Endothelial cell of umbilical vein (primary cell): ENCODE measurements at regions not wholly inside any gene's neighbourhood (a gene's known extent, or its start where the extent isn't known, plus 50 kb on each side); places are given as distances from the start of the nearest gene placed in this dataset.

Experiments used
- BruUV-seq: library from RNA; stranded (reverse); fragments of 400-500 nt; replicated peaks from 2 replicates; lab custom pipeline; 2021; lab: Mats Ljungman, UMichigan
- CTCF ChIA-PET: fragments of 300-600, 350-600 bp; sonication (Branson Sonifier 250); formaldehyde crosslinking; loops from one replicate; lab custom pipeline; 2021; ENCODE audit warnings: antibody characterized with exemption, inconsistent platforms; lab: Charles Lee
- POLR2A ChIA-PET: fragments of 300-600, 350-600 bp; sonication (Branson Sonifier 250); formaldehyde crosslinking; loops from one replicate; lab custom pipeline; 2021; ENCODE audit warnings: antibody characterized with exemption, inconsistent platforms; lab: Charles Lee
- DNase-seq: peaks from one replicate; pipeline ENCODE4 v3.0.0-alpha.2; 2011; ENCODE audit warnings: low read depth, low spot score
- FAIRE-seq: peaks from 2 replicates; lab custom pipeline; 2011; peaks lifted over from hg19 to GRCh38; lab: Jason Lieb, UNC
- H2AFZ ChIP-seq: 2 replicates; pipeline ENCODE4 v1.6.0; 2012; ENCODE audit warnings: low read depth, low read length, control low read depth, inconsistent platforms
- H3K27ac ChIP-seq: 2 replicates; pipeline ENCODE4 v1.5.1; 2011; ENCODE audit warnings: low read depth, mild to moderate bottlenecking, control low read depth, low read length, moderate library complexity; ENCODE audit not compliant: insufficient read depth
- H3K27me3 ChIP-seq, 2 experiments: 2 replicates each; pipeline versions ENCODE4 v1.6.0 to v1.6.1; 2011; ENCODE audit warnings: low read length in 2 of 2, mixed read lengths in 1 of 2; ENCODE audit not compliant: control insufficient read depth in 2 of 2, insufficient read depth in 2 of 2
- H3K36me3 ChIP-seq, 2 experiments: 2 replicates in 1 of 2; 3 replicates in 1 of 2; pipeline ENCODE4 v1.5.1; 2011; ENCODE audit warnings: low read length in 2 of 2, mild to moderate bottlenecking in 1 of 2, moderate library complexity in 1 of 2; ENCODE audit not compliant: control insufficient read depth in 2 of 2, insufficient read depth in 2 of 2; ENCODE audit errors: extremely low read depth in 1 of 2
- H3K4me1 ChIP-seq: 3 replicates; pipeline ENCODE4 v1.5.1; 2011; ENCODE audit warnings: mild to moderate bottlenecking, low read length; ENCODE audit not compliant: control insufficient read depth, insufficient read depth; ENCODE audit errors: extremely low read depth
- H3K4me2 ChIP-seq: 2 replicates; pipeline ENCODE4 v1.6.1; 2011; ENCODE audit warnings: low read length, control low read depth, mixed read lengths; ENCODE audit not compliant: insufficient read depth
- H3K4me3 ChIP-seq, 3 experiments: fragments of 200-600 bp in 1 of 3; sonication (generic), shearing (Covaris generic) in 1 of 3; replicated peaks in 1 of 3; 2 replicates each; pipeline ENCODE4 v1.5.1; 2011 to 2016; ENCODE audit warnings: control low read depth in 3 of 3, low read length in 3 of 3, mild to moderate bottlenecking in 2 of 3, inconsistent platforms in 1 of 3, low read depth in 1 of 3, moderate library complexity in 1 of 3; ENCODE audit not compliant: insufficient read depth in 1 of 3
- H3K79me2 ChIP-seq: 2 replicates; pipeline ENCODE4 v1.6.0; 2012; ENCODE audit warnings: low read length, inconsistent platforms; ENCODE audit not compliant: control insufficient read depth, insufficient read depth
- H3K9ac ChIP-seq: replicated peaks from 2 replicates; pipeline ENCODE3; 2011; ENCODE audit warnings: low read length, control low read depth; ENCODE audit not compliant: insufficient read depth; ENCODE audit errors: extremely low read depth
- H3K9me1 ChIP-seq: replicated peaks from 3 replicates; pipeline ENCODE4 v1.6.0; 2011; ENCODE audit warnings: mild to moderate bottlenecking, low read length; ENCODE audit not compliant: control insufficient read depth, insufficient read depth; ENCODE audit errors: extremely low read depth
- H3K9me3 ChIP-seq: replicated peaks from 2 replicates; pipeline ENCODE4 v1.5.1; 2012; ENCODE audit warnings: low read length, inconsistent platforms; ENCODE audit not compliant: control insufficient read depth, insufficient read depth
- H4K20me1 ChIP-seq: replicated peaks from 2 replicates; pipeline ENCODE3; 2011; ENCODE audit warnings: mild to moderate bottlenecking, low read length; ENCODE audit not compliant: control insufficient read depth, insufficient read depth; ENCODE audit errors: extremely low read depth
- CTCF ChIP-seq, 2 donors: IDR thresholded peaks; 1 replicate in 1 of 2; 2 replicates in 1 of 2; pipeline ENCODE4 v1.5.1; 2011; ENCODE audit warnings: low read length in 2 of 2, mild to moderate bottlenecking in 2 of 2, moderate library complexity in 2 of 2, control low read depth in 1 of 2, inconsistent platforms in 1 of 2, low read depth in 1 of 2; ENCODE audit not compliant: insufficient read depth in 1 of 2; ENCODE audit errors: extremely low read depth in 1 of 2
- EZH2 ChIP-seq: IDR thresholded peaks from 2 replicates; pipeline ENCODE4 v1.6.1; 2012; ENCODE audit warnings: borderline replicate concordance, low read depth, mild to moderate bottlenecking, moderate library complexity, low read length, inconsistent platforms; ENCODE audit not compliant: severe bottlenecking
- FOS ChIP-seq: IDR thresholded peaks from 2 replicates; pipeline ENCODE4 v1.6.1; 2011; ENCODE audit warnings: mild to moderate bottlenecking, low read length, moderate library complexity, borderline replicate concordance; ENCODE audit not compliant: insufficient read depth
- GATA2 ChIP-seq: IDR thresholded peaks from 2 replicates; pipeline ENCODE4 v1.7.0; 2011; ENCODE audit warnings: low read depth, mild to moderate bottlenecking, moderate library complexity, mixed read lengths, low read length; ENCODE audit not compliant: insufficient read length, insufficient read depth
- JUN ChIP-seq: IDR thresholded peaks from 2 replicates; pipeline ENCODE4 v1.6.1; 2011; ENCODE audit warnings: borderline replicate concordance, low read depth; ENCODE audit not compliant: insufficient read length, insufficient read depth
- MAX ChIP-seq: IDR thresholded peaks from 2 replicates; pipeline ENCODE4 v1.6.1; 2011; ENCODE audit not compliant: insufficient read depth, insufficient read length
- MYC ChIP-seq: IDR thresholded peaks from one replicate; pipeline ENCODE4 v1.6.1; 2011; ENCODE audit warnings: mild to moderate bottlenecking, low read depth, low read length
- POLR2A ChIP-seq: IDR thresholded peaks from 2 replicates; pipeline ENCODE4 v1.6.1; 2012; ENCODE audit warnings: low read depth, mild to moderate bottlenecking, control low read depth, low read length
- POLR2AphosphoS5 ChIP-seq: IDR thresholded peaks from 2 replicates; pipeline ENCODE4 v1.6.1; 2012; ENCODE audit warnings: low read depth, mild to moderate bottlenecking, control low read depth, low read length, moderate library complexity; ENCODE audit not compliant: insufficient read depth
- dilution Hi-C: fragments of 300-500 bp; cut with MboI; formaldehyde crosslinking; loops from one replicate; pipeline ENCODE4 v1.15.0; 2019; ENCODE audit warnings: low sequenced_read_pairs; ENCODE audit not compliant: extremely low pct_ligation_motif_present
- intact Hi-C: fragments of 100-400 bp; cut with micrococcal nuclease; formaldehyde crosslinking; loops from one replicate; pipeline ENCODE4 v1.10.0; 2022

- DNase-seq: no peak
- CTCF ChIA-PET: no interaction called here
- intact Hi-C loops: no loop called here
- H3K36me3 ChIP-seq: no peaks in the 10 kb centered on the region
- no peaks in the 10 kb centered on the region for H4K20me1 ChIP-seq
- POLR2A ChIA-PET: no interaction called here
- H3K9me3 ChIP-seq: peaks cover 2% of the 10 kb centered on the region
- H2AFZ ChIP-seq: no peak overlapping the region
- H3K27me3 ChIP-seq: no peaks in the 10 kb centered on the region
- no peak for TF ChIP-seq MYC
- TF ChIP-seq POLR2A: no peak
- no peak for TF ChIP-seq EZH2
- TF ChIP-seq CTCF (IDR thresholded peaks at IDR 0.05; ENCODE audit: extremely low read depth in 1 of 2, insufficient read depth in 1 of 2, low read depth in 1 of 2, low read length in 2 of 2): no peak
- TF ChIP-seq MAX: no peak
- TF ChIP-seq POLR2AphosphoS5: no peak
- TF ChIP-seq JUN: no peak
- TF ChIP-seq GATA2: no peak
- no peak for TF ChIP-seq FOS
- no peak overlapping the region for H3K9ac ChIP-seq
- no peaks in the 10 kb centered on the region for H3K4me1 ChIP-seq
- no peak overlapping the region for H3K4me2 ChIP-seq
- no peaks in the 10 kb centered on the region for H3K9me1 ChIP-seq
- no TSS peak for BruUV-seq
- H3K79me2 ChIP-seq: no peaks in the 10 kb centered on the region
- FAIRE-seq: no peak
- no peak overlapping the region for H3K4me3 ChIP-seq
- H3K27ac ChIP-seq: no peak overlapping the region
- dilution Hi-C loops: no loop called here
Measured at GRCh38 chr18:64982414-64983055, 768.3 kb upstream of the CDH7 start.
